NB4 (cell line): ENCODE measurements at regions not wholly inside any gene's neighbourhood (a gene's known extent, or its start where the extent isn't known, plus 50 kb on each side); places are given as distances from the start of the nearest gene placed in this dataset.

Experiments
- DNase-seq: peaks from one replicate; pipeline ENCODE4 v3.0.0; 2010; ENCODE audit warnings: low read depth
- H3K4me3 ChIP-seq: one replicate; pipeline ENCODE4 v1.5.1; 2011; ENCODE audit warnings: mild to moderate bottlenecking, low read depth, low read length, moderate library complexity
- MYC ChIP-seq: IDR thresholded peaks from 2 replicates; pipeline ENCODE4 v1.6.1; 2011; ENCODE audit warnings: low read depth, low read length
- POLR2A ChIP-seq: IDR thresholded peaks from 2 replicates; pipeline ENCODE4 v1.6.1; 2011; ENCODE audit warnings: mild to moderate bottlenecking; ENCODE audit not compliant: insufficient read length; ENCODE audit errors: extremely low read depth
- TF ChIP-seq, protein P1 (sequence below): IDR thresholded peaks from one replicate; pipeline ENCODE4 v1.5.1; 2012; ENCODE audit warnings: low read depth, low read length
- TF ChIP-seq, protein P2 (sequence below): IDR thresholded peaks from 2 replicates; pipeline ENCODE4 v1.6.1; 2011; ENCODE audit warnings: low read depth, low read length

DNA sequence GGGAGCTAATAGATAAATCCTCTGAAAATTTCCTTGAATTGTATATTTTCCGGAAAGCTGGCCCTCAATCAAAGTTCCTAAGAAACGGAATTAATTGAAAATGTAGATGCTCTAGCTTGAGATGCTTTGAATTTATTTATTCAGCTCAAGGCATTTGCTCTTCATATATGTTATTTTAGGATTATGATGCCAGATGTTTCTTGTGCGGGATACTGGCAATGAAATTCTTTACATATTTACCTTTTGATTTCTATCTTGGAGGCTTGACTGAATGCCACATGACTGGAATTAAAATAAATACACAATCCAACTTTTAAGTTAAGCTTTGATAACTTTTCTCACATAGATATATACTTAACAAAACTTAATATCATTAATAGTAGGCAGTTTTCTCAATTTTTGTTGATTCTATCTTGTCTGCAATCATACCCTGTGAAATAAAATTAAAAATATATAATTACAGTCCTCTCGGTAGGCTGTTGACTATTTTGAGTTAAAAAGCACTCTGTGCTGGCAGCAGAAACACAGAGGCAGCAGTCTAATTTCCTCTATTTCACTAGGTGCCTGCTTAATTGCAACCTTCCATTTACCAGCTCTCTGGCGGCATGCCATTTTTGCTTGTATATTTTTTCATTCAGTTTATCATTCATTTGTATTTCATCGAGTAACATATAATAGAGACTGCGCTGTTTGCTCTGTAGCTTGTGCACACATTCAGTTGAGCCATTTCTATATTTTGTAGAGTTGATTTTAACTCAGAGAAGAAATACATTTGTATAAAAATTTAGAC lies 991.5 kb downstream of the ADGRL3 start:
- DNase-seq = no peak
- TF ChIP-seq, protein P1, sequence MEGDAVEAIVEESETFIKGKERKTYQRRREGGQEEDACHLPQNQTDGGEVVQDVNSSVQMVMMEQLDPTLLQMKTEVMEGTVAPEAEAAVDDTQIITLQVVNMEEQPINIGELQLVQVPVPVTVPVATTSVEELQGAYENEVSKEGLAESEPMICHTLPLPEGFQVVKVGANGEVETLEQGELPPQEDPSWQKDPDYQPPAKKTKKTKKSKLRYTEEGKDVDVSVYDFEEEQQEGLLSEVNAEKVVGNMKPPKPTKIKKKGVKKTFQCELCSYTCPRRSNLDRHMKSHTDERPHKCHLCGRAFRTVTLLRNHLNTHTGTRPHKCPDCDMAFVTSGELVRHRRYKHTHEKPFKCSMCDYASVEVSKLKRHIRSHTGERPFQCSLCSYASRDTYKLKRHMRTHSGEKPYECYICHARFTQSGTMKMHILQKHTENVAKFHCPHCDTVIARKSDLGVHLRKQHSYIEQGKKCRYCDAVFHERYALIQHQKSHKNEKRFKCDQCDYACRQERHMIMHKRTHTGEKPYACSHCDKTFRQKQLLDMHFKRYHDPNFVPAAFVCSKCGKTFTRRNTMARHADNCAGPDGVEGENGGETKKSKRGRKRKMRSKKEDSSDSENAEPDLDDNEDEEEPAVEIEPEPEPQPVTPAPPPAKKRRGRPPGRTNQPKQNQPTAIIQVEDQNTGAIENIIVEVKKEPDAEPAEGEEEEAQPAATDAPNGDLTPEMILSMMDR = no peak
- TF ChIP-seq, protein P2, sequence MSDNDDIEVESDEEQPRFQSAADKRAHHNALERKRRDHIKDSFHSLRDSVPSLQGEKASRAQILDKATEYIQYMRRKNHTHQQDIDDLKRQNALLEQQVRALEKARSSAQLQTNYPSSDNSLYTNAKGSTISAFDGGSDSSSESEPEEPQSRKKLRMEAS = no peak
- TF ChIP-seq POLR2A = no peak
- TF ChIP-seq MYC = no peak

DNA sequence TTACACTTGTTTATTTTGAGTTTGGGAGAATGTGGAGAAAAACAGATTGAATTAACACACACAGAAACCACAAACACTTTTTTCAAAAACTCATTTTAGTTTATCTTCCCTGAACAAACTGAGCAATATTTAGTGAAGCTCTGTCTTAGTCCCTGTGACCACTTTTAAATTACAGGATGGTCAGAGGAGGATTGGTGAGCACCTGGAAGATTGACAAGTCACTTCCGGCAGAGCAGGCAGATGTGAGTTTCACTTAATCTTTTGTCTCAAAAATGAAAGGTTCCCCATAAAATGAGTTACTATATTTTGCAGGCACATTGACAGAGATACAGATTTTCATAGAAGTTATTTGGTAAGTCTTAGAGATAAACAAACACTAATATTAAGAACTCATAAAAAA lies 970.1 kb downstream of the ADGRL3 start:
- no peak overlapping the region for H3K4me3 ChIP-seq
- TF ChIP-seq MYC (no peak), POLR2A (no peak)
- TF ChIP-seq, protein P2 = no peak
- TF ChIP-seq, protein P1 = no peak
- no peak for DNase-seq

More for the DNA sequence above, 991.5 kb downstream of the ADGRL3 start:
- H3K4me3 ChIP-seq = no peak overlapping the region

DNA sequence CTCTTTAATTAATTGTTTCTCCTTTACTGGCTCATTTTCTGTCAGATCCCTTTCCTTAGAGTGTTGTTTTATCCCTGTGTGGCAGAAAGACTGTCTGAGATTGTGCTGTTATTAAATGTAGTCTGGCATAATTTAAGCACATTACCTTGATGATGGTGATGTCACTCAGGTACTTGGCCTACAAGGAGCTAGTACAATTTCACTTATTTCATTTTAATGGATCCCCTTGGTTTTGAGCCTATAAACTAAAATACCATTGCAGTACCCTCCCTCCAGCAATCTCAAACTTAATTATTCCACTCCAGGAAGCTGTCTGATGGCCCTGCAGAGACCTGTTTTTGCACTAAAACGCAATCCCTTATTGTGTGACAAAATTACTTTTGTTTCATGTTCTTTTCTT lies 968.6 kb downstream of the ADGRL3 start:
- DNase-seq = no peak

DNA sequence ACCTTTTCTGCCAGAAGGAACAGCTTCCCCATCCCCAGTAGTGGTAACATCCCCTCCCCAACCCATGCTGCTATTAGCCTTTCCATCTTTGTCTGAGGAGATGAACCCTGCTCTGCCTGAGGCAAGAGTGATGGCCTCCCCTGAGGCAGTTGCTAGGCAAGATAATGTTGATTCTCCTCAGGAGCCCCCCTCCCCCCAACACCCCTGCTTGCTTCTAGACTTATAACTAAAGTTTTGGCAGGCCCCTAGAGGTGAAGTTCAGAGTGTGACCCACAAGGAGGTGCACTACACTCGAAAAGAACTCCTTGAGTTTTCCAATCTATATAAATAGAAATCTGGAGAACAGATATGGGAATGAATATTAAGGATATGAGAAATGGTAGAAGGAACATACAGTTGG lies 962.5 kb downstream of the ADGRL3 start:
- no peak overlapping the region for H3K4me3 ChIP-seq
- no peak for DNase-seq
- TF ChIP-seq, protein P2 = no peak
- no peak for TF ChIP-seq POLR2A
- no peak for TF ChIP-seq MYC
- TF ChIP-seq, protein P1 = no peak

More for the DNA sequence above, 968.6 kb downstream of the ADGRL3 start:
- TF ChIP-seq, protein P2 = no peak
- no peak for TF ChIP-seq POLR2A
- no peak for TF ChIP-seq MYC
- TF ChIP-seq, protein P1 = no peak
- no peak overlapping the region for H3K4me3 ChIP-seq

DNA sequence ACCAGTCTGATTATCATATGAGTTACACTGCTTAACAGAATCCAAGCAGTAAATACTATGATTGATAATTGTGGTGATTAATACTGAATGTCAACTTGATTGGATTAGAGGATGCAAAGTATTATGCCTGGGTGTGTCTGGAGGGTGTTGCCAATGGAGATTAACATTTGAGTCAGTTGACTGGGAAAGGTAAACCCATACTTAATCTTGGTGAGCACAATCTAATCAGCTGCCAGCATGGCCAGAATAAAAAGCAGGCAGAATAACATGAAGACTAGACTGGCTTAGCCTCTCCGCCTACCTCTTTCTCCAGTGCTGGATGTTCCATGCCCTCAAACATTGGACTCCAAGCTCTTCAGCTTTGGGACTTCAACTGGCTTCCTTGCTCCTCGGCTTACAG lies 961.3 kb downstream of the ADGRL3 start:
- no peak for TF ChIP-seq MYC
- TF ChIP-seq, protein P2 = no peak
- TF ChIP-seq, protein P1 = no peak
- no peak for TF ChIP-seq POLR2A
- DNase-seq = no peak
- no peak overlapping the region for H3K4me3 ChIP-seq

DNA sequence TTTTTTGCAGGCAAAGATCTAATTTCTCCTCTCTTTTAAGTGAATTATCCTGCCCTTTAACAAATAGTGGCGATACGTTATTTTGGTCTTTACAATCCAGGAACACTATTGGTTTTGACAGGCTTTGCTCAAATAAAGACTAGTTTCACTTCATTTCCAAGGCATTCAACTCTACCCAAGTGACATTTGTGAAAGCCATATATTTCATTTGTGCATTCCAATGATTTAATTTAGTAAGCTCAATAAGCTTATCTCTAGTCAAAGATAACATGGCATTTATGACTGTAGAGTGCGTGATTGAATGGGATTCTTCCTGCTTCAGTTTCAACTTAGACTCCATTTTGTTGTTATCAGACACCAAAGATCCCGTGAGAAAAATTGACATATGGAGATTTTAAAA lies 959.8 kb downstream of the ADGRL3 start:
- DNase-seq = no peak
- TF ChIP-seq, protein P2 = no peak
- H3K4me3 ChIP-seq = no peak overlapping the region
